HG02943 (cell line): ENCODE measurements at regions not wholly inside any gene's neighbourhood (a gene's known extent, or its start where the extent isn't known, plus 50 kb on each side); places are given as distances from the start of the nearest gene placed in this dataset.

Experiments
- ATAC-seq: cut with Tn5 transposase; IDR thresholded peaks from one replicate; pipeline ENCODE4 v1.9.1; 2021; ENCODE audit warnings: mild to moderate bottlenecking, low read depth, moderate library complexity; ENCODE audit not compliant: unreplicated experiment

GRCh38 chr3:43926055-43926454 is 235.3 kb downstream of the ABHD5 start:
- no peak for ATAC-seq

DNA sequence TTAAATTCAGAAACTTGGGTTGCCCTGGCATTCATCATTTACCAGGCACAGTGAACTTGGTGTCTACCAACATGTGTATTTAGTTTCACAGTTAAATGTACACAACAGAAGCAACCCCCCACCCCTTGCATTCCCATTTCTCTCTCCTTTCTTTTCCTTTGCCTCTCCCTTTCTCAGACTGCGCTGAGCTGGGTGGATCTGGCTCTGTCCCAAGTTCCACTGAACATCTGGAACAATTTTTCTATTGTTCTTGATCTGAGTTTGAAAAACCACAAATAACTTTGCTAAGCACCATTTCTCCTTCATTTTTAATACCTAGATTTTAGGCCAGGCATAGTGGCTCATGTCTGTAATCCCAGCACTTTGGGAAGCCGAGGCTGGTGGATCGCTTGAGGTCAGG is 242.2 kb downstream of the ABHD5 start:
- ATAC-seq = no peak

- ATAC-seq = no peak
These were observed 257.3 kb downstream of the ABHD5 start for GRCh38 chr3:43948013-43948412.

- no peak for ATAC-seq
These were observed 258.9 kb downstream of the ABHD5 start for GRCh38 chr3:43949594-43949993.

DNA sequence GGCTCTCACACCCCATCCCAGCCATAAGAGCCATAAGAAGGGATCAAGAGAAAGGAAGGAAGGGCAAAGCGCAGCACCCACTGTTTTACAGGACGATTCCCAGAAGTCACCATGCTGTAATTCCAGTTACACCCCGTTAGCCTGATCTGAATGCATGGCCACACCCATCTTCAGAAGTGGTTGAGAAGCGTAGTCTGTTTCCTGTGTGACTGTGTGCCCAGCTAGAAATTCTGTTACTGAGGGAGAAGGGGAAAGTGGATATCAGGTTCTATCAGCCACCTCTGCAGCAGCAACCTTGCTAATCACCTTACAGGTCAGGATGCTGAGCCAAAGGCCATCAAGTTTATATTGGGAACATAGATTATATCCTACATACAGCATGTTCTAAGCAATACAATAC is 260.0 kb downstream of the ABHD5 start:
- ATAC-seq = no peak

GRCh38 chr3:43951813-43952212 is 261.1 kb downstream of the ABHD5 start:
- no peak for ATAC-seq

GRCh38 chr3:43953380-43953779 is 262.6 kb downstream of the ABHD5 start:
- no peak for ATAC-seq

- no peak for ATAC-seq
These were observed 263.3 kb downstream of the ABHD5 start for GRCh38 chr3:43953814-43954692.

DNA sequence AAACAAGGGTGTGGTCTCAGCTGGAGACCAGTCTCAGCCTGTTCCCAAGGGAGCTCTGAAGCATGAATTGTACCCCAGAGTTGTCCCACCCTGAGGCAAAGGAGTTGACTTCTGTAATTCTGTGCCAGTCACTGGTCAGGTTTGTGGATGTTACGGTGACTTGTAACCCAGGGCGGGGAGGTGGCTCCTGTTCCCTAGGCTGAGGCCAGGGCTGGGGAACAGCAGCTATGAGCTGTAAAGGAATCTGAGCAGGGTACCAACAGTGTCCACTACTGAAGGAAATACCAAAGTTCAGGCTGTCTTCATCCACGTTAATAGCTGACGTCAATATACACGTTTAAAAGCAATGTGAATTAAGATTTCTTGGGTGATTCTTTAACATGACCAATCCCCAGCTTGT is 266.2 kb downstream of the ABHD5 start:
- ATAC-seq = no peak

GRCh38 chr3:43957553-43957952 is 266.8 kb downstream of the ABHD5 start:
- no peak for ATAC-seq

DNA sequence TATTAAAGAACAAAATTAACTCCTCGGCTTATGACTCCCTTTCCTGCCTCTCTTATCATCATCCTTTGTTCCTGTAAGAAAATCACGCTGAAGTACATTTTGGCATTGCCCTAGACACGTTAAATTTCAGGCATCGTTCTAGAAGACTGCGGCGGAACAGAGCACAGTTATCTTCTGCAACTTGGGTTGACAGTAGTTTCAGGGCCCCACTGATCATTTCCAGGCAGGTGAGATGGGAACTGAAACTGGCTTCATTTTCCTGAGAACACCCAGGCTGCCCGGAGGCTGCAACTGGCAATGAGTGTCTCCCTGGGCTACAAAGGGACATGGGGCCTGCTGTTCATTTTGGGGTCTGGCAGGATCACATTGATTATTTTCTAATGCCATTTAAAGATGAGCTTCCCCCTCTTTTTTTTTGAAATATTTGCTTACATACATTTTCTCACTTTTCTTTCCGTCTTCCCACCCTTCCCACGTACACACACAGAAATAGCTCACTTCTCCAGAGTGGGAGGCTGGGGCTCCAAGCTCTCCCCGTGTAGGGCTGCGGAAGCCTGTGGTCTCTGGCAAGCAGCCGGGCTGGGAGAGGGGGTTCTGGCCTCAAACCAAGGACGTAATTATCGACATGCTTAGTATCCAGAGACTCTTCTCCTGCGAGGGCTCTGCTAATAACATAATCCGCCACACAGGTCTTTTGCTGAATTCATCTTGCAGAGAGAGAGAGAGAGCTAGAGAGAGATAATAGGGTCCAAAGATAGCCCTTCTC is 267.4 kb downstream of the ABHD5 start:
- no peak for ATAC-seq

- ATAC-seq = no peak
These were observed 268.2 kb downstream of the ABHD5 start for GRCh38 chr3:43958973-43959372.

GRCh38 chr3:43959498-43960447 is 269.0 kb downstream of the ABHD5 start:
- no peak for ATAC-seq

DNA sequence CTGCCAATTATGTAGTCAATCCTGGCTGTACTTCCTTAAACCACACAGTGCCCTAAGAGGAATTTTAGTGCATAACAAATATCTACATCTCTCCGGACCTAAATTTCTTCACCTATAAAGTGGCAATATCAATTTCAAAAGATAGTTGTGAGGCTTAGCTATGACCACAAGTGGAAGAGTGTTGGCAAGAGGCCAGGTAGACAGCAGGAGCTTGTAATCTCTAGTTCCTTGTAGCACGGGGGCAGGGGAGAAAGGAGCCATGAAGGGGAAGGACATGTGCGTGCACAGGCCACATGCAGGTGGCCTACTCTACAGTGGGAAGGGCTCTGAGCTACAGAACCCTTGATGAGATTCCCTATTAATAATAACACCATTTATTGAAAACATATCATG is 269.7 kb downstream of the ABHD5 start:
- no peak for ATAC-seq

- no peak for ATAC-seq
These were observed 271.3 kb downstream of the ABHD5 start for GRCh38 chr3:43962043-43962442.

GRCh38 chr3:43963208-43963607 is 272.5 kb downstream of the ABHD5 start:
- no peak for ATAC-seq

- ATAC-seq = no peak
These were observed 273.9 kb downstream of the ABHD5 start for GRCh38 chr3:43964640-43965039.

- ATAC-seq = no peak
These were observed 274.9 kb downstream of the ABHD5 start for GRCh38 chr3:43965656-43966055.

- ATAC-seq = no peak
These were observed 275.4 kb downstream of the ABHD5 start for GRCh38 chr3:43966126-43966525.

GRCh38 chr3:43966530-43966929 is 275.2 kb upstream of the TOPAZ1 start:
- ATAC-seq = no peak

- ATAC-seq = no peak
These were observed 273.2 kb upstream of the TOPAZ1 start for GRCh38 chr3:43968465-43968864.
